NCI-H345 (cell line): ENCODE measurements at regions not wholly inside any gene's neighbourhood (a gene's known extent, or its start where the extent isn't known, plus 50 kb on each side); places are given as distances from the start of the nearest gene placed in this dataset.
"Not testable (repeated sequence)": the region's sequence is repeated elsewhere in the genome, so short reads cannot be mapped to it uniquely, and the experiment has no call there.

Experiments used
- DNase-seq: peaks from one replicate; lab custom pipeline; 2025; lab: John Stamatoyannopoulos, UW

GRCh38 chr5:163165277-163165676 is 272.1 kb upstream of the CCNG1 start:
- no peak for DNase-seq

GRCh38 chr5:163170161-163170560 is 267.2 kb upstream of the CCNG1 start:
- DNase-seq, result not testable (repeated sequence)

GRCh38 chr5:163172540-163173338 is 264.7 kb upstream of the CCNG1 start:
- no peak for DNase-seq

- DNase-seq, result no peak
Observed at GRCh38 chr5:163177971-163178370, 259.4 kb upstream of the CCNG1 start.

GRCh38 chr5:163185315-163185714 is 252.1 kb upstream of the CCNG1 start:
- DNase-seq, result no peak

- DNase-seq, result no peak
Observed at GRCh38 chr5:163189023-163189553, 248.3 kb upstream of the CCNG1 start.

GRCh38 chr5:163190283-163190682 is 247.1 kb upstream of the CCNG1 start:
- DNase-seq, result no peak

- no peak for DNase-seq
Observed at GRCh38 chr5:163190784-163191183, 246.6 kb upstream of the CCNG1 start.

- DNase-seq, result no peak
Observed at GRCh38 chr5:163193886-163194285, 243.5 kb upstream of the CCNG1 start.

- no peak for DNase-seq
Observed at GRCh38 chr5:163205645-163206044, 231.8 kb upstream of the CCNG1 start.

- no peak for DNase-seq
Observed at GRCh38 chr5:163221581-163221980, 215.8 kb upstream of the CCNG1 start.

- DNase-seq, result no peak
Observed at GRCh38 chr5:163222982-163223381, 214.4 kb upstream of the CCNG1 start.

GRCh38 chr5:163244445-163244987 is 192.9 kb upstream of the CCNG1 start:
- no peak for DNase-seq

GRCh38 chr5:163245584-163245983 is 191.8 kb upstream of the CCNG1 start:
- no peak for DNase-seq

GRCh38 chr5:163248333-163248732 is 189.1 kb upstream of the CCNG1 start:
- DNase-seq, result no peak

- no peak for DNase-seq
Observed at GRCh38 chr5:163248871-163249270, 188.5 kb upstream of the CCNG1 start.

GRCh38 chr5:163252950-163253349 is 184.4 kb upstream of the CCNG1 start:
- no peak for DNase-seq

- DNase-seq, result no peak
Observed at GRCh38 chr5:163259495-163259894, 177.9 kb upstream of the CCNG1 start.

- DNase-seq, result no peak
Observed at GRCh38 chr5:163260471-163260870, 176.9 kb upstream of the CCNG1 start.

- no peak for DNase-seq
Observed at GRCh38 chr5:163260961-163261360, 176.4 kb upstream of the CCNG1 start.

GRCh38 chr5:163261647-163262269 is 175.6 kb upstream of the CCNG1 start:
- DNase-seq, result no peak

- DNase-seq, result not testable (repeated sequence)
Observed at GRCh38 chr5:163266249-163266648, 171.1 kb upstream of the CCNG1 start.

GRCh38 chr5:163269624-163270023 is 167.8 kb upstream of the CCNG1 start:
- DNase-seq, result no peak
